ENCODE measurements at regions not wholly inside any gene's neighbourhood (a gene's known extent, or its start where the extent isn't known, plus 50 kb on each side); places are given as distances from the start of the nearest gene placed in this dataset.

- no peak overlapping the region for H2AK5ac ChIP-seq (ENCODE audit: low read length)
- no peak overlapping the region for H3K4ac ChIP-seq (ENCODE audit: low read depth, low read length)
- DNase-seq = no peak
- H3K4me1 ChIP-seq (ENCODE audit: control insufficient read depth in 1 of 2, insufficient read depth in 2 of 2, low read length in 2 of 2) = no peaks in the 10 kb centered on the region
- H2BK120ac ChIP-seq (ENCODE audit: insufficient read depth, low read length, poor library complexity) = no peak overlapping the region
- no peak overlapping the region for H3K18ac ChIP-seq (ENCODE audit: low read length)
- no CpG with 5 or more reads among the region's 16 CpGs for WGBS (ENCODE audit: extremely low coverage, insufficient coverage, insufficient read length)
- no peak overlapping the region for H3K4me3 ChIP-seq (ENCODE audit: low read depth, low read length)
- H3K23ac ChIP-seq (ENCODE audit: low read length) = no peak overlapping the region
- H4K91ac ChIP-seq (ENCODE audit: low read depth, low read length) = no peak overlapping the region
- no peak overlapping the region for H3K9ac ChIP-seq (ENCODE audit: low read length)
- no peak overlapping the region for H4K12ac ChIP-seq (ENCODE audit: low read depth, low read length)
- no peak overlapping the region for H3K14ac ChIP-seq (ENCODE audit: low read length)
- no peaks in the 10 kb centered on the region for H3K36me3 ChIP-seq (ENCODE audit: control insufficient read depth in 1 of 2, insufficient read depth in 2 of 2, low read length in 2 of 2)
- no peaks in the 10 kb centered on the region for H3K79me1 ChIP-seq (ENCODE audit: low read length)
- H2BK5ac ChIP-seq (ENCODE audit: low read depth, low read length, poor library complexity) = no peak overlapping the region
- no peaks in the 10 kb centered on the region for H3K79me2 ChIP-seq (ENCODE audit: control insufficient read depth, insufficient read depth, low read length, poor library complexity)
- no peak overlapping the region for H3K4me2 ChIP-seq (ENCODE audit: low read length)
- no peak overlapping the region for H3K27ac ChIP-seq (ENCODE audit: low read depth, low read length)
- no peak overlapping the region for H2BK12ac ChIP-seq (ENCODE audit: low read length)
- no peak overlapping the region for H4K8ac ChIP-seq (ENCODE audit: low read depth, low read length)
- peaks cover 5% of the 10 kb centered on the region for H3K9me3 ChIP-seq (ENCODE audit: insufficient read depth, low read depth, low read length)
- H3K27me3 ChIP-seq (ENCODE audit: insufficient read depth, low read length) = no peaks in the 10 kb centered on the region
- no peak overlapping the region for H2AFZ ChIP-seq (ENCODE audit: insufficient read depth, low read length, poor library complexity)
Measured at GRCh38 chr1:4021136-4021973, 121.3 kb upstream of the C1orf174 start.

GRCh38 chr1:4021974-4022268, 121.8 kb upstream of the C1orf174 start:
- no peak overlapping the region for H3K9ac ChIP-seq (ENCODE audit: low read length)
- WGBS (ENCODE audit: extremely low coverage, insufficient coverage, insufficient read length) = no CpG with 5 or more reads among the region's 3 CpGs
- no peaks in the 10 kb centered on the region for H3K36me3 ChIP-seq (ENCODE audit: control insufficient read depth in 1 of 2, insufficient read depth in 2 of 2, low read length in 2 of 2)
- H4K12ac ChIP-seq (ENCODE audit: low read depth, low read length) = no peak overlapping the region
- H3K27me3 ChIP-seq (ENCODE audit: insufficient read depth, low read length) = no peaks in the 10 kb centered on the region
- H3K9me3 ChIP-seq (ENCODE audit: insufficient read depth, low read depth, low read length) = peaks cover 5% of the 10 kb centered on the region
- no peak overlapping the region for H2BK5ac ChIP-seq (ENCODE audit: low read depth, low read length, poor library complexity)
- no peaks in the 10 kb centered on the region for H3K79me1 ChIP-seq (ENCODE audit: low read length)
- no peaks in the 10 kb centered on the region for H3K4me1 ChIP-seq (ENCODE audit: control insufficient read depth in 1 of 2, insufficient read depth in 2 of 2, low read length in 2 of 2)
- no peak overlapping the region for H2AK5ac ChIP-seq (ENCODE audit: low read length)
- no peak overlapping the region for H2BK120ac ChIP-seq (ENCODE audit: insufficient read depth, low read length, poor library complexity)
- H2AFZ ChIP-seq (ENCODE audit: insufficient read depth, low read length, poor library complexity) = no peak overlapping the region
- no peak overlapping the region for H3K4me2 ChIP-seq (ENCODE audit: low read length)
- no peak overlapping the region for H2BK12ac ChIP-seq (ENCODE audit: low read length)
- no peaks in the 10 kb centered on the region for H3K79me2 ChIP-seq (ENCODE audit: control insufficient read depth, insufficient read depth, low read length, poor library complexity)
- no peak overlapping the region for H3K27ac ChIP-seq (ENCODE audit: low read depth, low read length)
- no peak overlapping the region for H4K91ac ChIP-seq (ENCODE audit: low read depth, low read length)
- no peak overlapping the region for H3K18ac ChIP-seq (ENCODE audit: low read length)
- H4K8ac ChIP-seq (ENCODE audit: low read depth, low read length) = no peak overlapping the region
- H3K4ac ChIP-seq (ENCODE audit: low read depth, low read length) = no peak overlapping the region
- no peak overlapping the region for H3K23ac ChIP-seq (ENCODE audit: low read length)
- no peak overlapping the region for H3K14ac ChIP-seq (ENCODE audit: low read length)
- no peak for DNase-seq
- no peak overlapping the region for H3K4me3 ChIP-seq (ENCODE audit: low read depth, low read length)

- WGBS (ENCODE audit: extremely low coverage, insufficient coverage, insufficient read length) = no CpG with 5 or more reads among the region's 14 CpGs
Measured at GRCh38 chr1:4022715-4023114, 122.6 kb upstream of the C1orf174 start.

GRCh38 chr1:4023678-4024077, 123.6 kb upstream of the C1orf174 start:
- H3K18ac ChIP-seq (ENCODE audit: low read length) = no peak overlapping the region
- peaks cover 3% of the 10 kb centered on the region for H3K9me3 ChIP-seq (ENCODE audit: insufficient read depth, low read depth, low read length)
- no peak overlapping the region for H3K14ac ChIP-seq (ENCODE audit: low read length)
- no peak overlapping the region for H4K91ac ChIP-seq (ENCODE audit: low read depth, low read length)
- H2BK12ac ChIP-seq (ENCODE audit: low read length) = no peak overlapping the region
- H4K8ac ChIP-seq (ENCODE audit: low read depth, low read length) = no peak overlapping the region
- H2BK120ac ChIP-seq (ENCODE audit: insufficient read depth, low read length, poor library complexity) = no peak overlapping the region
- no peak overlapping the region for H2AFZ ChIP-seq (ENCODE audit: insufficient read depth, low read length, poor library complexity)
- H3K4me3 ChIP-seq (ENCODE audit: low read depth, low read length) = no peak overlapping the region
- H3K23ac ChIP-seq (ENCODE audit: low read length) = no peak overlapping the region
- no peak overlapping the region for H3K27ac ChIP-seq (ENCODE audit: low read depth, low read length)
- H3K36me3 ChIP-seq (ENCODE audit: control insufficient read depth in 1 of 2, insufficient read depth in 2 of 2, low read length in 2 of 2) = no peaks in the 10 kb centered on the region
- DNase-seq = no peak
- H3K79me1 ChIP-seq (ENCODE audit: low read length) = no peaks in the 10 kb centered on the region
- no peak overlapping the region for H2BK5ac ChIP-seq (ENCODE audit: low read depth, low read length, poor library complexity)
- no peak overlapping the region for H4K12ac ChIP-seq (ENCODE audit: low read depth, low read length)
- no peak overlapping the region for H3K9ac ChIP-seq (ENCODE audit: low read length)
- H3K27me3 ChIP-seq (ENCODE audit: insufficient read depth, low read length) = no peaks in the 10 kb centered on the region
- no peaks in the 10 kb centered on the region for H3K4me1 ChIP-seq (ENCODE audit: control insufficient read depth in 1 of 2, insufficient read depth in 2 of 2, low read length in 2 of 2)
- H3K4me2 ChIP-seq (ENCODE audit: low read length) = no peak overlapping the region
- WGBS (ENCODE audit: extremely low coverage, insufficient coverage, insufficient read length) = no CpG with 5 or more reads among the region's 5 CpGs
- H3K4ac ChIP-seq (ENCODE audit: low read depth, low read length) = no peak overlapping the region
- H3K79me2 ChIP-seq (ENCODE audit: control insufficient read depth, insufficient read depth, low read length, poor library complexity) = no peaks in the 10 kb centered on the region
- no peak overlapping the region for H2AK5ac ChIP-seq (ENCODE audit: low read length)

More at GRCh38 chr1:4022715-4023114, 122.6 kb upstream of the C1orf174 start:
- Histone ChIP-seq H3K79me1 (ENCODE audit: low read length) (no peaks in the 10 kb centered on the region), H3K4ac (ENCODE audit: low read depth, low read length) (no peak overlapping the region), H3K4me3 (ENCODE audit: low read depth, low read length) (no peak overlapping the region), H4K8ac (ENCODE audit: low read depth, low read length) (no peak overlapping the region), H3K4me2 (ENCODE audit: low read length) (no peak overlapping the region), H3K27ac (ENCODE audit: low read depth, low read length) (no peak overlapping the region), H2BK12ac (ENCODE audit: low read length) (no peak overlapping the region), H3K36me3 (ENCODE audit: control insufficient read depth in 1 of 2, insufficient read depth in 2 of 2, low read length in 2 of 2) (no peaks in the 10 kb centered on the region), H3K27me3 (ENCODE audit: insufficient read depth, low read length) (no peaks in the 10 kb centered on the region), H2BK5ac (ENCODE audit: low read depth, low read length, poor library complexity) (no peak overlapping the region), H3K9ac (ENCODE audit: low read length) (no peak overlapping the region), H3K18ac (ENCODE audit: low read length) (no peak overlapping the region), H4K12ac (ENCODE audit: low read depth, low read length) (no peak overlapping the region), H2AFZ (ENCODE audit: insufficient read depth, low read length, poor library complexity) (no peak overlapping the region), H3K9me3 (ENCODE audit: insufficient read depth, low read depth, low read length) (peaks cover 3% of the 10 kb centered on the region), H3K4me1 (ENCODE audit: control insufficient read depth in 1 of 2, insufficient read depth in 2 of 2, low read length in 2 of 2) (no peaks in the 10 kb centered on the region), H3K14ac (ENCODE audit: low read length) (no peak overlapping the region), H3K79me2 (ENCODE audit: control insufficient read depth, insufficient read depth, low read length, poor library complexity) (no peaks in the 10 kb centered on the region), H4K91ac (ENCODE audit: low read depth, low read length) (no peak overlapping the region), H3K23ac (ENCODE audit: low read length) (no peak overlapping the region), H2AK5ac (ENCODE audit: low read length) (no peak overlapping the region), H2BK120ac (ENCODE audit: insufficient read depth, low read length, poor library complexity) (no peak overlapping the region)
- no peak for DNase-seq

Data from trophoblast cell (in vitro differentiated cells and primary cell).